GM12875 (cell line): ENCODE measurements at regions not wholly inside any gene's neighbourhood (a gene's known extent, or its start where the extent isn't known, plus 50 kb on each side); places are given as distances from the start of the nearest gene placed in this dataset.

Experiments used
- H3K4me3 ChIP-seq: one replicate; pipeline ENCODE4 v1.5.1; 2011; ENCODE audit warnings: low read depth, low read length, control low read depth
- TF ChIP-seq, protein P1 (sequence below): IDR thresholded peaks from 2 replicates; pipeline ENCODE4 v1.5.1; 2011; ENCODE audit warnings: low read depth, mild to moderate bottlenecking, control low read depth, inconsistent platforms, low read length, moderate library complexity, borderline replicate concordance; ENCODE audit not compliant: insufficient read depth

DNA sequence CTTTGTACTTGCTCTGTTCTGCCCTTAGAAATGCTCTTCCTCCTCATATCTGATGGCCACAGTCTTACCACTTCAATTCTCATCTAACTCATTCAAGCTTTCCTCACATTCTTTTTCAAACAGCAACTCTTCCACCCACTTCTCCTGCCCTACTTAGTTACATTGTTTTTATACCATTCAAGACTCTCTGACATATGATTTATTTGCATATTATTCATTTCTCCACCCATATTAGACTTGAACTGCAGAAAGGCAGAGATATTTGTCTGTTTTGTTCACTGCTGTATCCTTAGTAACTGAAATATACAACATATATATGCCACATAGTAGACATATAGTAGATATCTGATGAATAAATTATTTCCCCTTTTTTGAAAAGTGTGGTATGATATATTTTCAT lies 95.5 kb upstream of the DCN start:
- TF ChIP-seq, protein P1, sequence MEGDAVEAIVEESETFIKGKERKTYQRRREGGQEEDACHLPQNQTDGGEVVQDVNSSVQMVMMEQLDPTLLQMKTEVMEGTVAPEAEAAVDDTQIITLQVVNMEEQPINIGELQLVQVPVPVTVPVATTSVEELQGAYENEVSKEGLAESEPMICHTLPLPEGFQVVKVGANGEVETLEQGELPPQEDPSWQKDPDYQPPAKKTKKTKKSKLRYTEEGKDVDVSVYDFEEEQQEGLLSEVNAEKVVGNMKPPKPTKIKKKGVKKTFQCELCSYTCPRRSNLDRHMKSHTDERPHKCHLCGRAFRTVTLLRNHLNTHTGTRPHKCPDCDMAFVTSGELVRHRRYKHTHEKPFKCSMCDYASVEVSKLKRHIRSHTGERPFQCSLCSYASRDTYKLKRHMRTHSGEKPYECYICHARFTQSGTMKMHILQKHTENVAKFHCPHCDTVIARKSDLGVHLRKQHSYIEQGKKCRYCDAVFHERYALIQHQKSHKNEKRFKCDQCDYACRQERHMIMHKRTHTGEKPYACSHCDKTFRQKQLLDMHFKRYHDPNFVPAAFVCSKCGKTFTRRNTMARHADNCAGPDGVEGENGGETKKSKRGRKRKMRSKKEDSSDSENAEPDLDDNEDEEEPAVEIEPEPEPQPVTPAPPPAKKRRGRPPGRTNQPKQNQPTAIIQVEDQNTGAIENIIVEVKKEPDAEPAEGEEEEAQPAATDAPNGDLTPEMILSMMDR, result no peak

DNA sequence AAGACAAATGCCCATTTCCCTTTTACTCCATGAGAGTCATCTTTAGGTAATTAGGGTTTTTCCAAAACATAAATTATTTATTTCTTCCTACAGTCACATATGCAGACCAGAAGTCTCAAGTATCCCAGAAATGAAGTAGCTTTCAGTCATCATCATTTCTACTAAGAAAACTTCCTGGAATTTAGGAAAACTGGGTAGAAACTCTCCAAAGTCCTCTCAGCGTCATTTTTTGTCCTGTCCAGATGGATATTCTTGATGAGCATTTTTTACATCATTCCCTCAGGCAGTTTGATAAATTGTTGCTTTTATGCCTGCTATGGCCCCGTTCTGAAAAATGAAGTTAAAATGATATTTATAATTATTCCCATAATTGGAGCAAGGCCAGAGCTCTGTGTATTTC lies 93.9 kb upstream of the DCN start:
- no peak overlapping the region for H3K4me3 ChIP-seq
- TF ChIP-seq, protein P1, result no peak

More for the DNA sequence above, 95.5 kb upstream of the DCN start:
- no peak overlapping the region for H3K4me3 ChIP-seq

DNA sequence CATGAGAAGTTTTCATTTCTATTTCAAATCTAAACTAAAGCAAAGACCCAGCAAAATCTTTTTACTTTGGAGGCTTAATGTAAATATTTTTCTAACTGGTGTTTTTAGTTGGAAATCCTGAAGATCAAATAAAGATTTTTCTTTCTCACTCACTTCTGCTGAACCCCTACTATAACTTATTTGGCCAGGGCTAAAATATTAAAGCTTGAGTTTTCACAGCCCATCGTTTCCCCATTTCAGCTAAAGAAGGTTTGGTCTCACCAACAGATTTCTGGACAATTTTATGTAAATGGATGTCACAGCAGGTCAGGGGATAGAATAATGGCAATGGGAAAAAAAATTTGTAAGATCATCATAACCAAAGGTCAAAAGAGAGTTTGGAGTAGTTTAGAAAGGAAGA lies 92.7 kb upstream of the DCN start:
- TF ChIP-seq, protein P1, result no peak
- H3K4me3 ChIP-seq, result no peak overlapping the region

DNA sequence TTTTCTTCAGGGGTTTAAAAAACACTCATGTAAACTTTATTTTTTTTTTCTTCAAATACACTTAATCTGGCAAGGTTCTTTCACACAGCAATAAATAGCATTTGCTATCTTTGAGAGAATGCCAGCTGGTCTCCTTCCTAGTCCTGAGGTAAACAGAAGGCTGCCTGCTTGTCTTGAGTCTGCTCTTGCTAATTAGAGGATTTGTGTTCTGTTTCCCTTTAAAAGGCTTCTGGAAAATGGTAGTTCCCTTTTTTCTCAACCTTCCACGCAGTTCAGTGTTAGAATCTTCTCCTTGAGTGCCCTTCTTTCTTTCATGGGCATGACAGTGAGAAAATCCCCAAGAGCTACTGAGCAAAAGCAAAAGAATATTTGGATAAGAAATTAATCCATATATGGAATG lies 92.3 kb upstream of the DCN start:
- H3K4me3 ChIP-seq, result no peak overlapping the region
- TF ChIP-seq, protein P1, result no peak

DNA sequence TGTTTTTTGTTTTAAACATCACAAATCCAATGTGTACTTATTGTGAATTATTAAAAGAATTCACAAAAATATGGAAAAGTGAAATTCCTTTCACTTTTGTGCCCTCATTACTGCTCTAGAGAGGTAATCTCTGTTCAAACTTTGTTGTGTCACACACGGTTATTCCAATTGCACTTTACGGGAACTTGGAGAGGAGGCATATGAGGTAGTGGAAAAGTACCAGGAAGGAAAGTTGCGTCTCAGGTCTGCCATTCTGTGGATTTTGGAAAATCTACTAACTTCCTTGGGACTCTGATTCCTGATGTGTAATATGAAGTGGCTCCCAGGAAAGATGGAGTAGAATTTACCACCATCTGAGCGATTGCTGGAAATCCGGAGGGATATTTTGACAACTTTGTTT lies 90.9 kb upstream of the DCN start:
- no peak overlapping the region for H3K4me3 ChIP-seq
- TF ChIP-seq, protein P1, result no peak

DNA sequence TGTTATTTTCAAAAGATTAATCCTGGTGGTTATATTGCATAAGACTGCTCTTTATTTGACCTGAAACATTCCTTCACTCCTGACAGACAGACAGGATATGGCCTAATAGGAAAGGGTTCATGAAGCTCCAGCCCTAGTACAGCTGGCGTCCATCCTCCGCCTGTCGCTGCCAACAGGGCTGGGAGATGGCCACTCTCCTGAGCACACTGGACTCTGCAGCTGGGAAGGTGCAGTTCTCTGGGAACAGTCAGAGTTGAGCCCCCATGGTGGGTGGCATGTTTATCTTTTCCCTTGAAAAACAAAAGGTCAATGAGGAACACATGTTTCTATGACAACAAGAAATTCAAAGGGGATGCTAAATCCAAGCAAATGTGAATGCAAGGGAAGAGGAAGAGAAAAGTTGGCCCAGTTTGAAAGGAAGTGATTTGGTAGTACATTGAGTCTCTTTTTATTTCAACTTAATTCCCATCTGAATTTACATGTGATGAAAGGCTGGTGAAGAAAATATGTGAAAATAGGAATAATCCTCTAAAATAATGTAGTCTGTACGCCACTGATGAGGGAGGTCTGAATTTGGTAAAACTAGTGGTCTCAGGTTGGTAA lies 89.9 kb upstream of the DCN start:
- no peak overlapping the region for H3K4me3 ChIP-seq
- TF ChIP-seq, protein P1, result no peak

DNA sequence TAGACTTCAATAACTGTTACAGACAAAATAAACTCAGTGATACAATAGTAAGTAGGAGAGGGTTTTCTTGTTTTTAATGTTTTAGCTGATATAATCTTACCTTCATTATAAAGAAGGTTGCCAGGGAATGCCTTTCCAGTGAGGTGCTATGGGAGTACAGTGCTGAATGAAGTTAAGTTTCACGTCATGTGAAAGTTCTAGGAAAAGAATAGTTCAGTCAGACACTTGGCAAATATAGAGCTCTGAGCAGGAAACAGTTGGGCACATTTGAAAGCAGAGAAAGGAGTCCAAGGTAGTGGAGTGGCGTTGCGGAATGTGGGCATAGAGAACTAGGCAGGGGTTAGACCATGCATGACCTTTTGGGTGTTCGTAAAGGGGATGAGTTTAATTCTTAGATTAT lies 88.6 kb upstream of the DCN start:
- TF ChIP-seq, protein P1, result no peak
- no peak overlapping the region for H3K4me3 ChIP-seq
